ENCODE measurements at regions not wholly inside any gene's neighbourhood (a gene's known extent, or its start where the extent isn't known, plus 50 kb on each side); places are given as distances from the start of the nearest gene placed in this dataset.

DNA sequence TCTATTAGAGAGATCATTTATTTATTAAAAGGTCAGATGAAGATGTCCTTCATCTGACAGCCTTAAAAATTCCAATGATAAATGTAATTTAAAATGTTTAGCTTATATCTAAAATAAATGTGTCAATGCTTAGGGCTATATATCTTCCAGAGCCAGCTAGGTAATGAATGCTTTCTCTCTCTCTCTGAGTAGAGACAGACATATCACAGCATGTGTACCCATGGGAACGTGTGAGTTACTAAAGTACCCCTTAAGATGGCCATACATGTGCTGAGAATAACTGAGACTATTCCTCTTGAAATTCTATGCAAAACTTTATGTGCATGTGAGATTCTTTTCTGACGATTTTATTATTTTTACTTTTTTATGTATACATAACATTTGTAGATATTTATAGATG, 420.9 kb upstream of the ST6GAL2 start:
- no peak for TF ChIP-seq CTCF (IDR thresholded peaks at IDR 0.05; ENCODE audit: poor library complexity)
- no peak for TF ChIP-seq EZH2 (IDR thresholded peaks at IDR 0.05; ENCODE audit: borderline replicate concordance)
- TF ChIP-seq EZH2phosphoT487 (IDR thresholded peaks at IDR 0.05; ENCODE audit: low read depth, severe bottlenecking, unreplicated experiment), result no peak

Data from hepatocyte (in vitro differentiated cells).